Karpas-422 (cell line): ENCODE measurements at regions not wholly inside any gene's neighbourhood (a gene's known extent, or its start where the extent isn't known, plus 50 kb on each side); places are given as distances from the start of the nearest gene placed in this dataset.

Source experiments
- DNase-seq: peaks from one replicate; pipeline ENCODE4 v3.0.0-alpha.2; 2015
- H2AFZ ChIP-seq: fragments of 200-600 bp; sonication (generic); 2 replicates; pipeline ENCODE4 v1.6.1; 2014; ENCODE audit warnings: antibody characterized with exemption, low read length, mixed read lengths
- H3K27ac ChIP-seq: fragments of 200-600 bp; sonication (generic); 2 replicates; pipeline ENCODE4 v1.5.1; 2014; ENCODE audit warnings: mild to moderate bottlenecking, low read length, moderate library complexity
- H3K27me3 ChIP-seq: fragments of 200-600 bp; sonication (generic); 2 replicates; pipeline ENCODE4 v1.6.1; 2014; ENCODE audit warnings: low read length, mixed read lengths
- H3K36me3 ChIP-seq: fragments of 200-600 bp; sonication (generic); 2 replicates; pipeline ENCODE4 v1.6.1; 2014; ENCODE audit warnings: low read length, mixed read lengths; ENCODE audit not compliant: insufficient read depth
- H3K4me1 ChIP-seq: fragments of 200-600 bp; sonication (generic); 2 replicates; pipeline ENCODE4 v1.6.1; 2014; ENCODE audit warnings: mild to moderate bottlenecking, low read length, mixed read lengths
- H3K4me2 ChIP-seq: fragments of 200-600 bp; sonication (generic); 2 replicates; pipeline ENCODE4 v1.6.1; 2014; ENCODE audit warnings: low read length, low read depth, mild to moderate bottlenecking; ENCODE audit not compliant: poor library complexity, severe bottlenecking
- H3K4me3 ChIP-seq: fragments of 200-600 bp; sonication (generic); 2 replicates; pipeline ENCODE4 v1.5.1; 2014; ENCODE audit warnings: mild to moderate bottlenecking, antibody characterized with exemption, low read length, mixed read lengths
- H3K79me2 ChIP-seq: fragments of 200-600 bp; sonication (generic); 2 replicates; pipeline ENCODE4 v1.6.1; 2014; ENCODE audit warnings: mild to moderate bottlenecking, low read length, mixed read lengths
- H3K9ac ChIP-seq: fragments of 200-600 bp; sonication (generic); 2 replicates; pipeline ENCODE4 v1.6.0; 2014; ENCODE audit warnings: low read length
- H3K9me2 ChIP-seq: fragments of 200-600 bp; sonication (generic), shearing (Covaris generic); replicated peaks from 2 replicates; pipeline ENCODE4 v1.6.0; 2014; ENCODE audit warnings: mild to moderate bottlenecking, low read length, moderate library complexity; ENCODE audit not compliant: insufficient read depth
- H3K9me3 ChIP-seq: fragments of 300-700, 200-600 bp; sonication (generic); 2 replicates; pipeline ENCODE4 v1.6.1; 2014; ENCODE audit warnings: low read length, mixed read lengths
- H4K20me1 ChIP-seq: fragments of 200-600 bp; sonication (generic); 2 replicates; pipeline ENCODE4 v1.6.1; 2014; ENCODE audit warnings: mild to moderate bottlenecking, antibody characterized with exemption, low read length, low read depth; ENCODE audit not compliant: insufficient read depth

GRCh38 chr15:36400936-36401585 lies 178.4 kb upstream of the CDIN1 start:
- Histone ChIP-seq H3K4me1 (no peaks in the 10 kb centered on the region), H3K79me2 (no peaks in the 10 kb centered on the region), H3K9me3 (no peaks in the 10 kb centered on the region), H2AFZ (no peak overlapping the region), H4K20me1 (no peaks in the 10 kb centered on the region), H3K4me2 (no peak overlapping the region), H3K9ac (no peak overlapping the region), H3K36me3 (no peaks in the 10 kb centered on the region), H3K27me3 (no peaks in the 10 kb centered on the region; the same call in 1 of the 2 replicates), H3K9me2 (no peaks in the 10 kb centered on the region), H3K4me3 (no peak overlapping the region), H3K27ac (no peak overlapping the region)
- DNase-seq, result no peak

GRCh38 chr15:36401586-36401966 lies 177.8 kb upstream of the CDIN1 start:
- no peaks in the 10 kb centered on the region for H4K20me1 ChIP-seq
- H3K4me1 ChIP-seq, result no peaks in the 10 kb centered on the region
- no peak for DNase-seq
- H3K27me3 ChIP-seq, result no peaks in the 10 kb centered on the region; the same call in 1 of the 2 replicates
- no peak overlapping the region for H3K27ac ChIP-seq
- no peak overlapping the region for H3K4me2 ChIP-seq
- no peaks in the 10 kb centered on the region for H3K9me3 ChIP-seq
- no peaks in the 10 kb centered on the region for H3K36me3 ChIP-seq
- H3K9ac ChIP-seq, result no peak overlapping the region
- H3K79me2 ChIP-seq, result no peaks in the 10 kb centered on the region
- H2AFZ ChIP-seq, result no peak overlapping the region
- no peaks in the 10 kb centered on the region for H3K9me2 ChIP-seq
- H3K4me3 ChIP-seq, result no peak overlapping the region

GRCh38 chr15:36403351-36403750 lies 176.1 kb upstream of the CDIN1 start:
- H3K27ac ChIP-seq, result no peak overlapping the region
- no peaks in the 10 kb centered on the region for H3K9me2 ChIP-seq
- no peak overlapping the region for H2AFZ ChIP-seq
- H3K9me3 ChIP-seq, result no peaks in the 10 kb centered on the region
- no peaks in the 10 kb centered on the region; the same call in 1 of the 2 replicates for H3K27me3 ChIP-seq
- H3K4me2 ChIP-seq, result no peak overlapping the region
- no peaks in the 10 kb centered on the region for H4K20me1 ChIP-seq
- H3K36me3 ChIP-seq, result no peaks in the 10 kb centered on the region
- no peak overlapping the region for H3K9ac ChIP-seq
- no peaks in the 10 kb centered on the region for H3K79me2 ChIP-seq
- no peak overlapping the region for H3K4me3 ChIP-seq
- H3K4me1 ChIP-seq, result no peaks in the 10 kb centered on the region
- no peak for DNase-seq

GRCh38 chr15:36406366-36406765 lies 173.1 kb upstream of the CDIN1 start:
- DNase-seq, result no peak
- Histone ChIP-seq H2AFZ (no peak overlapping the region), H3K36me3 (no peaks in the 10 kb centered on the region)

GRCh38 chr15:36406911-36407310 lies 172.5 kb upstream of the CDIN1 start:
- DNase-seq, result no peak
- Histone ChIP-seq H3K9me2 (no peaks in the 10 kb centered on the region), H2AFZ (no peak overlapping the region)

More at GRCh38 chr15:36406366-36406765, 173.1 kb upstream of the CDIN1 start:
- Histone ChIP-seq H4K20me1 (no peaks in the 10 kb centered on the region), H3K79me2 (no peaks in the 10 kb centered on the region), H3K9ac (no peak overlapping the region), H3K27ac (no peak overlapping the region), H3K9me3 (no peaks in the 10 kb centered on the region), H3K4me2 (no peak overlapping the region), H3K4me3 (no peak overlapping the region), H3K9me2 (no peaks in the 10 kb centered on the region), H3K27me3 (no peaks in the 10 kb centered on the region; the same call in 1 of the 2 replicates), H3K4me1 (no peaks in the 10 kb centered on the region)

GRCh38 chr15:36407647-36408046 lies 171.8 kb upstream of the CDIN1 start:
- H4K20me1 ChIP-seq, result no peaks in the 10 kb centered on the region
- no peak overlapping the region for H3K27ac ChIP-seq
- no peaks in the 10 kb centered on the region for H3K9me3 ChIP-seq
- no peak overlapping the region for H2AFZ ChIP-seq
- H3K79me2 ChIP-seq, result no peaks in the 10 kb centered on the region
- H3K9me2 ChIP-seq, result no peaks in the 10 kb centered on the region
- no peaks in the 10 kb centered on the region for H3K27me3 ChIP-seq
- H3K4me2 ChIP-seq, result no peak overlapping the region
- no peak for DNase-seq
- H3K36me3 ChIP-seq, result no peaks in the 10 kb centered on the region
- no peaks in the 10 kb centered on the region for H3K4me1 ChIP-seq
- H3K4me3 ChIP-seq, result no peak overlapping the region
- H3K9ac ChIP-seq, result no peak overlapping the region

More at GRCh38 chr15:36406911-36407310, 172.5 kb upstream of the CDIN1 start:
- Histone ChIP-seq H3K79me2 (no peaks in the 10 kb centered on the region), H4K20me1 (no peaks in the 10 kb centered on the region), H3K9ac (no peak overlapping the region), H3K4me1 (no peaks in the 10 kb centered on the region), H3K27me3 (no peaks in the 10 kb centered on the region; the same call in 1 of the 2 replicates), H3K27ac (no peak overlapping the region), H3K9me3 (no peaks in the 10 kb centered on the region), H3K4me3 (no peak overlapping the region), H3K36me3 (no peaks in the 10 kb centered on the region), H3K4me2 (no peak overlapping the region)

- Histone ChIP-seq H3K9ac (no peak overlapping the region), H3K9me2 (no peaks in the 10 kb centered on the region), H3K9me3 (no peaks in the 10 kb centered on the region), H3K27me3 (no peaks in the 10 kb centered on the region), H3K79me2 (no peaks in the 10 kb centered on the region), H4K20me1 (no peaks in the 10 kb centered on the region), H3K4me2 (no peak overlapping the region), H2AFZ (no peak overlapping the region), H3K4me3 (no peak overlapping the region), H3K27ac (no peak overlapping the region), H3K4me1 (no peaks in the 10 kb centered on the region), H3K36me3 (no peaks in the 10 kb centered on the region)
- no peak for DNase-seq
Observed at GRCh38 chr15:36409819-36410218, 169.6 kb upstream of the CDIN1 start.

- Histone ChIP-seq H3K27ac (no peak overlapping the region), H3K9me3 (no peaks in the 10 kb centered on the region), H3K4me2 (no peak overlapping the region), H3K9ac (no peak overlapping the region), H3K27me3 (no peaks in the 10 kb centered on the region), H3K79me2 (no peaks in the 10 kb centered on the region), H3K4me1 (no peaks in the 10 kb centered on the region), H3K36me3 (no peaks in the 10 kb centered on the region), H3K4me3 (no peak overlapping the region), H4K20me1 (no peaks in the 10 kb centered on the region), H2AFZ (no peak overlapping the region), H3K9me2 (no peaks in the 10 kb centered on the region)
- DNase-seq, result no peak
Observed at GRCh38 chr15:36414670-36415069, 164.8 kb upstream of the CDIN1 start.
